Stimulated activated effector memory CD8-positive, alpha-beta T cell treated with anti-CD3 and anti-CD28 coated beads, Interleukin-12 subunit alpha, Interleukin-12 subunit beta, amount 100 ng/mL, for 72 hours (primary cell): ENCODE measurements at regions not wholly inside any gene's neighbourhood (a gene's known extent, or its start where the extent isn't known, plus 50 kb on each side); places are given as distances from the start of the nearest gene placed in this dataset.

ENCODE experiments used
- ATAC-seq: fragments of 150-1000 bp; cut with Tn5 transposase; 2 replicates; pipeline ENCODE4 v1.10.0; 2021
- DNase-seq, 2 donors: peaks; one replicate each; pipeline ENCODE4 v3.0.0; 2021 to 2022; ENCODE audit warnings: low spot score in 2 of 2
- H3K27ac Mint-ChIP-seq: one replicate; pipeline ENCODE4 v1.8.0; 2022; ENCODE audit warnings: mild to moderate bottlenecking, mixed read lengths
- H3K36me3 Mint-ChIP-seq: one replicate; pipeline ENCODE4 v1.8.0; 2022; ENCODE audit warnings: mild to moderate bottlenecking, mixed read lengths
- H3K4me1 Mint-ChIP-seq: one replicate; pipeline ENCODE4 v1.8.0; 2022; ENCODE audit warnings: mixed read lengths
- H3K4me3 Mint-ChIP-seq: one replicate; pipeline ENCODE4 v1.8.0; 2022; ENCODE audit warnings: mild to moderate bottlenecking, mixed read lengths
- H3K9me3 Mint-ChIP-seq: one replicate; pipeline ENCODE4 v1.8.0; 2022; ENCODE audit warnings: mixed read lengths

DNA sequence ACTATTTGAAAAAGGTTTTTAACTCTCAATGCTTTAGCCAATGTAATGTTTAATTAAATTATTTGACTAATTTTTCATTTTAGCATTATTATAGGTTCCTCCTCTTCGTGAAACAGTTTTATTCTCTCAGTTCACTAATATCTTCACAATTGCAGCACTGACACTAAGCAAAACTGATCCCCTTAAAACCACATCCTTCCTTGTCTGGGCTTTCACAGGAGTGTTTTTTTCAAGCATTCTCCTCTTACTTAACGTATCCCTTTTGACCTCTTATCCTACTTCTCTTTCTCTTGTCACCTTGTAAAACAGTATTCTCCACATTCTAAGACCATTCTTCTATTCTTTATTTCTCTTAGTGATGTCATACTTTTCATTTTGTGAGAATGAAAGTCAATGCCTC lies 112.8 kb downstream of the DSC3 start:
- Mint-ChIP-seq H3K27ac (no peak overlapping the region), H3K36me3 (no peaks in the 10 kb centered on the region), H3K9me3 (peaks cover 14% of the 10 kb centered on the region), H3K4me3 (no peak overlapping the region), H3K4me1 (no peaks in the 10 kb centered on the region)
- DNase-seq (no peak), ATAC-seq (no peak)

DNA sequence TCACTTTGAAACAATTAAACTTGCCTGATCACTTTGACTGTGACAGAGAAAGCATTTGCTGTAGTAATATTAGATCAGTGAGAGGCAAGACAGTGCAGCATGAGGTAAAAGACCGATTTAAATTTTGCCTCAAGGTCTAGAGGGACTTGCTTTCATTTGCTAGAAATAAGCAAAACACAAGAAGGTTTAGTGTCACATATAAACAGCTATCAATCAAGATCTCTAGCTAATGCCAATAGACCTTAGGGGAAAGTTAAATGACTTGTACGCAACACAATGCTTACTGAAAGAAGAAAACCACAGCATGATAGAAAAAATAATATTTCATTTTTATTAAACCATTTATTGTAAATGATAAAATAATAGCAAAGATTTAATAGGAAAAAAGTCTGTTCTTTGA lies 113.5 kb downstream of the DSC3 start:
- ATAC-seq (no peak), DNase-seq (no peak)
- Mint-ChIP-seq H3K27ac (no peak overlapping the region), H3K4me1 (no peaks in the 10 kb centered on the region), H3K36me3 (no peaks in the 10 kb centered on the region), H3K4me3 (no peak overlapping the region), H3K9me3 (peaks cover 19% of the 10 kb centered on the region)

DNA sequence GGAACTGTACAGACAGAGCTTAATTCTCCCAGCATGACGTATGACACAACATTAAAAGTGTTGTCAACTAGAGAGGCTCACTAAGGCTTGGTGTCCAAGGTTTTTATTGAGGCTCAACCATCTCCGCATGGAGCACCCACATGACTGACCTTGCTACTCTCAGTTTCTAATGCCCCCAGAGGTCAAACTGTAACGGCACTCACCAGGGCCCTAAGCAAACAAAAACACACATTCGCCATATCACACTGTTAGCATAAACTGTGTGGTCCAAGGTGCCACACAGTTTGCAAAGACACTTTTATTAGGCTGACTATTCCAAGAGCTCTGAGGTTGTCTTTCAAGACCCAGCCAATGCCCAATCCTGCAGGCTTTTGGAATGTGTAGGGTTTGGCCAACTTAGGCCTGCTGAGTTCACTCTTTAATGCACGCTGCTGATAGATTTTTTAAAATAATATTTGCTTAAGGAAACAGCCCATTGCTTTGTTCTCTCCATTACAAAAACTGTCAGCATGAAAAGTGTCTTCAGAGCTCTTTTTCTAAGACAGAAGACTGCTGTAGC lies 114.9 kb downstream of the DSC3 start:
- H3K4me3 Mint-ChIP-seq: no peak overlapping the region
- peaks cover 22% of the 10 kb centered on the region for H3K9me3 Mint-ChIP-seq
- DNase-seq (no peak), ATAC-seq (no peak)
- H3K4me1 Mint-ChIP-seq: no peaks in the 10 kb centered on the region
- H3K36me3 Mint-ChIP-seq: no peaks in the 10 kb centered on the region
- H3K27ac Mint-ChIP-seq: no peak overlapping the region

DNA sequence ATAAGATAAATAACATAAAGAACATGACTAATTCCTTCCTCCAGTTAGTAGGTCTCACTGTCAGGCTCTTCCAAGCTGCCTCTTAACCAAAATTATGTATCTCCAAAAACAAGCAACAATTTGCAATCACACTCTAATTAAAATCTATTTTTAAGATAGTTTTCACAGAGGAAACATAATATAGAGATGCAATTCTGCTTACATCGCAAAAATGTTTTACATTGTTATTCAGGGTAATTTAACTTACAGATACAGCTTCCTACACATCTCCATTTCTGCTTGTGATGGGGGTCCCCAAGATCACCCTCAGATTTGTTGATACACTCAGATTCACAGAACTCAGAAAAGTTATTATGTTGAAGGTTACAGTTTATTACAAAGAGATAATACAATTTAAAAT lies 115.5 kb downstream of the DSC3 start:
- Mint-ChIP-seq H3K9me3 (peaks cover 26% of the 10 kb centered on the region), H3K4me3 (no peak overlapping the region), H3K4me1 (no peaks in the 10 kb centered on the region), H3K36me3 (no peaks in the 10 kb centered on the region), H3K27ac (no peak overlapping the region)
- ATAC-seq (no peak), DNase-seq (no peak)

DNA sequence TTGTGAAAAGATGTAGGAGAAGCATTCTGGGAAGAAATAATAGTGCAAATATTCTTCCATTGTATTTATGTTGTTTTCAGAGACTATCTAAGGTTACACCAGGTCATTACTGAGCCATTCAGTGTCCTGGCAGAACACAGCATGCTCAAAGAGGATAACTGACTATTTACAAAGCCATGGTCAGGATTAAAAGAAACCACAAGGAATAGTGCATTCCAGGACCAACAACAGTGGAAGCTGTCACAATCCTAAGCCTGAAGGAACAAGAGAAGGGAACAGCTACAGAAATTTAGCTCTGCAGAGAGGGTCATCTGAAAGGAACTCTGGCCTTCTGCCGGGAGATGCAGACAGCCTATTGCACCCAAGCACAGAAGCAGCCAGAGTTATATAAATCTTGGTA lies 116.7 kb downstream of the DSC3 start:
- no peak for ATAC-seq
- no peaks in the 10 kb centered on the region for H3K36me3 Mint-ChIP-seq

DNA sequence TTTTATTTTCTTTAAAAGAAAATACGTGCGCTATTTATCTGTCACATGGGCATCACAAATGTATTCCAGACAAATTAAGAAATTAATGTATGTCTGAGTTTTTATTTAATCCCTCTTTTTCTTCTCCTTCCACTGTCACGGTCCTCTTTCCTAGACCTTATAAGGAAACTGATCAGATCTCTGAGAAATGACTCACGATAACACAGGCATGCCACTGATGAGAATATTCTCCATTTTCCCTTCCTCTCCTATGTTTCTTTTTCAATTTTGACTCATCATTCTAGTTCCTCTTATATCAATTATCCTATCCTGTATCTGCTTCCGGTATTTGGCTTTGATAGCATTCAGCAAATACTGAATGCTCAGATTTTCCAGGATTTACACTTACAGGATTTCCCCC lies 121.8 kb downstream of the DSC3 start:
- no peaks in the 10 kb centered on the region for H3K36me3 Mint-ChIP-seq
- no peak overlapping the region for H3K4me3 Mint-ChIP-seq
- DNase-seq (no peak), ATAC-seq (no peak)
- peaks cover 30% of the 10 kb centered on the region for H3K9me3 Mint-ChIP-seq
- H3K4me1 Mint-ChIP-seq: no peaks in the 10 kb centered on the region
- H3K27ac Mint-ChIP-seq: no peak overlapping the region

More for the DNA sequence above, 116.7 kb downstream of the DSC3 start:
- peaks cover 31% of the 10 kb centered on the region for H3K9me3 Mint-ChIP-seq
- no peak overlapping the region for H3K27ac Mint-ChIP-seq
- no peak for DNase-seq
- H3K4me1 Mint-ChIP-seq: no peaks in the 10 kb centered on the region
- no peak overlapping the region for H3K4me3 Mint-ChIP-seq

DNA sequence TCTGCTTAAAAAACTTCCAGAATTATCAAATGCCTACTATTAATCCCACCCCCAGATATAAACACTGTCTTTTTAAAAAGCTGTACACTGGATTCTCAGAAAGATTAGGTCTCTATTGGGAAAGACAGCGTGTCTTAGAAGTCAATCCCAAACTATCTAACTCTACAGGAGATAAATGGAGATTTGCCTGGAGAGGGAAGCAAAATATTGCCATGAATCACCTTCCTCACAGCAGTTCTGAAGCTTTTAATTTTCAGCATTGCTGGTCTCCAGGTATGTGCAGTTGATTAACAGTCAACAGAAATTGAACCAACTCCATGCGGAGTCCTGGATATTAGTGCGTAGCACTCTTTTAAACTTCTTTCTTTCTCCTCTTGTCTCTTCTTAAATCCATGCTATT lies 122.2 kb downstream of the DSC3 start:
- ATAC-seq (no peak), DNase-seq (no peak)
- peaks cover 28% of the 10 kb centered on the region for H3K9me3 Mint-ChIP-seq
- H3K36me3 Mint-ChIP-seq: no peaks in the 10 kb centered on the region
- no peaks in the 10 kb centered on the region for H3K4me1 Mint-ChIP-seq
- no peak overlapping the region for H3K27ac Mint-ChIP-seq
- no peak overlapping the region for H3K4me3 Mint-ChIP-seq

DNA sequence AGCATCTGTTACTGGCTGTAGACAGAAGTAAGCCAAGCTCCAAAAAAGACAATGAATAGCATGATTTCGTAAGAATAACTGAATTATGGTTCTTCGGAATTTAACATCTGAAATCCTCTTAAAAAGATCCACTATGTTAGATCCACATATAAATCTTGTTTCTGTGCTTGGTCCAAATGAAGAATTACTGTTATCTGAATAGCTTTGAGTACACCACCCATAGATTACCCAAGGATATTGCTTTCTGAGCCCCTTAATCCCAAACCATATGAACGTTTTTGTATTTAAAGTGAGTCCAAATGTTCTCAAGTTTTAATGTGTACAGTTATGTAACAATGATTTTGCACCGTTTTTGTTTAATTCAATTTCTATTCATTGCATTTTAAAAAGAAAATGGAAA lies 124.9 kb downstream of the DSC3 start:
- Mint-ChIP-seq H3K9me3 (peaks cover 27% of the 10 kb centered on the region), H3K36me3 (no peaks in the 10 kb centered on the region), H3K4me3 (no peak overlapping the region), H3K4me1 (no peaks in the 10 kb centered on the region), H3K27ac (no peak overlapping the region)
- DNase-seq (no peak), ATAC-seq (no peak)

DNA sequence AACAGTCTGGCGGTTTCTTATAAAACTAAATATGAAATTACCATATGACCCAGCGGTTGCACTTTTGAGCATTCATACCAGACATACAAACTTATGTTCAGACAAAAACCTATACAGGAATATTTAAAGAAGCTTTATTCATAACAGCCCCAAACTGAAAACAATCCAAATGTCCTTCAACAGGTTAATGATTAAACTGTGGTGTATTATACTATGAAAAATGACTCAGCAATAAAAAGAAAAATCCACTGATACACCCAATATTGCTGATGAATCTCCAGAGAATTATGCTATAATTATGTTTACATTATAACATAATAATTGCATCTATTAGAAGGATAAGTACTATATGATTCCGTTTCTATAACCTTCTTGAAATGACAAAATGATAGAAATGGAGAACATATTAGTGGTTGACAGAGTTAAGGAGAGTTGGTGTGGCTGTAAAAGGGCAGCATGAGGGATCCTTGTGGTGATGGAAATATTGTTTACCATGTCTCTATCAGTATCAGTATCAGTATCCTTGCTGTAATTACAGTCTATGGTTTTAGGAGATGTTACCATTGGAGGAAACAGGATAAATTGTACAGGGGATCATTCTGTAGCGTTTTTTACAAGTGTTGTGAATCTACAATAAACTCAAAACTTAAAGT lies 127.1 kb downstream of the DSC3 start:
- Mint-ChIP-seq H3K27ac (no peak overlapping the region), H3K36me3 (no peaks in the 10 kb centered on the region), H3K4me3 (no peak overlapping the region), H3K9me3 (peaks cover 19% of the 10 kb centered on the region), H3K4me1 (no peaks in the 10 kb centered on the region)
- DNase-seq: no peak
- ATAC-seq: no peak

DNA sequence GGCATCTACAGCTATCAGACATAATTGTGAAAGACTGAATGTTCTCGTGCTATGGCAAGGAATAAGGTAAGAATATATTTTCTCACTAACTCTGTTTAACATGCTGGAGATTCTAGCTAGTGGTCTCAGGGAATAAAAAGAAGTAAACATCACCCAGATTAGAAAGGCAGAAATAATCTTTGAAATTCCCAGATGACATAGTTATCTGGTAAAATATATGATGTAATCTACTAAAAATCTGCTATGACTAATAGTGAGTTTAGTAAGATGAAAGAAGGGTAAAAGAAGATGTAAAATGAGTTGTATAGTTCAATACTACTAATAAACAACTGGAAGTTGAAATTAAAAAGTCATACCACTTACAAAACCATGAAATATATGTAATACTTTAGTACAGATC lies 134.2 kb downstream of the DSC3 start:
- DNase-seq: no peak
- Mint-ChIP-seq H3K27ac (no peak overlapping the region), H3K4me1 (no peaks in the 10 kb centered on the region), H3K9me3 (peaks cover 16% of the 10 kb centered on the region), H3K4me3 (no peak overlapping the region), H3K36me3 (no peaks in the 10 kb centered on the region)
- ATAC-seq: no peak

DNA sequence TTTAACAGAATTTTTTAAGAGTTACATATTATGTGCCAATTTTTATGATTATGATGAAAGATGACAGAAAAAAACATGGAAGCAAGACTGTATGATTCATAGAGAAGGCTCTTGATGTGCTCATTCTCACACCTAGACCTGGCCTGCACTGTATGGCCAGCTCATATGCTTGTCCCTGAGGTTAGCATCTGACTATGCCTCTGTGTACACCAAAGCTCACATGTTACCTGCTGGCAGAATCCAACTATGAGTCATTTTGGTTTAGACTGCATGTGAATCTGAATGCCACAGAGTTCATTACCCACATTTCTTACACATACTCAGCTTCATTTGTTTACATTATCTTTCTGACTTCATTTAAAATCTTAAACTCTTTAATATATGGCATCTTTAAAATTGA lies 139.0 kb downstream of the DSC3 start:
- H3K4me3 Mint-ChIP-seq: no peak overlapping the region
- H3K9me3 Mint-ChIP-seq: peaks cover 18% of the 10 kb centered on the region
- no peaks in the 10 kb centered on the region for H3K36me3 Mint-ChIP-seq
- no peaks in the 10 kb centered on the region for H3K4me1 Mint-ChIP-seq
- no peak for DNase-seq
- no peak overlapping the region for H3K27ac Mint-ChIP-seq
- no peak for ATAC-seq

DNA sequence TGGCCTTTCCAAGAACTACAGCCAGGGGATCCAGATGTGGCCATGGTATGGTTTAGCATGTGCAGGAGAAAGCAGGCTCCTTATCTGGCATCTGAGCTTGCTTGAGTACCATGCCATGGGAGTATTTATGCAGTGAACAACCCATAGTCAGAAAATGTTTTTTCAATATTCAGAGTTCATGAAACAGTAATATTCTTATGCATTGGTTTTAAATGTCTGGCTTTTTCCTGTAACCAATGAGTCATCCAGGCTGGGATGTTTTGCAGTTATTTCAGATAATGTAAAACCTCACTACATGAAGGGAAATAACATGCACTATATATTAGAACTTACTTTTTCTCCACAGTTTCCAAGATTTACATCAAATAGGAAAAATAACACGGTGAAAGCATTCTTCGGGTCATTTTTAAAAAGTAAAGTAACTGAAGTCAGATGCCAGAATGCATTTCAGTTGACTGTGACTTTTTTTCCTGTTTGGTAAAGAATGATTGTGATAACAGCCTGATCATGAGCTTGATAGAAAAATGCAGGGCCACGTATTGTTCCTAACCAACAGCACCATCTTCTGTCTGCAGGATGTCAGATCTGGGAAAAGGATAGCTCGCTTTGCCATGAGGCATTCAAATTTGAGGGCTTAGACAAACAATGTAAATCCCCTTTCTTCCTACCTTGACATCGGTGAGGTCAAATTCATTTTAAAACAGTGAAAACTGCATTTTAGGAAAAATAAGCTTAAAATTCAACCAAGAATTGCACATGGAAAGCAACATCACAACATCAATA lies 152.8 kb downstream of the DSC3 start:
- Mint-ChIP-seq H3K27ac (no peak overlapping the region), H3K36me3 (no peaks in the 10 kb centered on the region), H3K9me3 (peaks cover 4% of the 10 kb centered on the region), H3K4me1 (no peaks in the 10 kb centered on the region), H3K4me3 (no peak overlapping the region)
- ATAC-seq: no peak
- DNase-seq: no peak

DNA sequence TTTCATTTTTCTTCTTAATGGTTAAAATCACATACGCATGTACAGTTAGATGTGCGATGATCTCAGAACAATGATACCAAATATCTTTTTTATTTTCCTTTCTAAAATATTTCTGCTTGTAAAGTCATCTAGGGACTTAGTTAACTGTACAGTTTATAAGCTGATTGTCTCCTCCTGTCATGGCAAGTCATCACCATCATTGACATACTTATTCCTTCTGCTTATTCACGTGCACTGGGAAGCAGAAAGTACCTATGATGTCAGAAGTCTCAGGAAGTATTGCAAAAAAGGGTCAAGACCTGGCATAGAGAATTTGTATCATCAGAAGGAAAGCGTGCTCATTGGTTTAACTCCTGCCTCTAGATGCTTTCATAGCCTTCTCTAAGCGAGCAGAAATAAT lies 154.2 kb downstream of the DSC3 start:
- no peaks in the 10 kb centered on the region for H3K4me1 Mint-ChIP-seq
- no peak for DNase-seq
- ATAC-seq: no peak
- H3K27ac Mint-ChIP-seq: no peak overlapping the region
- H3K9me3 Mint-ChIP-seq: no peaks in the 10 kb centered on the region
- no peak overlapping the region for H3K4me3 Mint-ChIP-seq
- H3K36me3 Mint-ChIP-seq: no peaks in the 10 kb centered on the region

DNA sequence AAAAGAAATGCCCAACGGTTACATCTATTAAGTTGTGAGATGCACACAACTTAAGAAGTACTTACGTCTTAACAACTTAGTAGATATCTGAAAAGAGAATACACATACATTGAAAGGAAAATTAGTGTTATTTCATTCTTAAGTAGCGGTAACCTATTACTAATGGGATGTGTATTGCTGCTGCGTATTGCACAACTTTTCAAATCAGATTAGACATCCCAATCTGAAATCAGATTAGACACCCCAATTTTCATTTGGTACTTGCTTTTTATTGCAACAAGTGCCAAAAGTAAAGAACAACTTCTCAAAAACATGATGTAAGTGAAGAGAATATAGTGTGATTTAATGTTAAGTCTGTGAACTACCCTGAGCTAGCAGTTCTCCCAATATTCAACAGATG lies 155.5 kb downstream of the DSC3 start:
- Mint-ChIP-seq H3K4me3 (no peak overlapping the region), H3K9me3 (no peaks in the 10 kb centered on the region), H3K36me3 (no peaks in the 10 kb centered on the region), H3K27ac (no peak overlapping the region), H3K4me1 (no peaks in the 10 kb centered on the region)
- DNase-seq (no peak), ATAC-seq (no peak)

DNA sequence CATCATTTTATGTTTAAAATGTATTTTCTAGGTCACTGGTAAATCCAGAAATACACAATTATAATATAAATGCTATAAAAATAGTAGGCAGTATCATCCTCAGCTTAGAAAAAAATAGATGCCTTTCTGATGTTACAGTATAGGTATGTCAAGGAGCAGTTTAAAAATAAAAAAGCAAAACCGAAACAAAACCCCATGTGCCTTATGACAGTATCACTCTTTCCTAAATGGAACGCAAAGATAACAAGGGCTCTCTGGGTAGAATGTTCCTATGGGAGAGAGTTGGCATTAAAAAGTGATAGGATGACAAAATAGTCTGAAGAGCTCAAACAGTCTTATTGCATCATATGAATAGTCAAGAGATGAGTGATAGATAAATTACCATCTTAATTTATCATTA lies 172.1 kb downstream of the DSC3 start:
- Mint-ChIP-seq H3K27ac (no peak overlapping the region), H3K4me3 (no peak overlapping the region), H3K4me1 (no peaks in the 10 kb centered on the region), H3K36me3 (no peaks in the 10 kb centered on the region), H3K9me3 (peaks cover 5% of the 10 kb centered on the region)
- ATAC-seq: no peak
- DNase-seq: no peak

DNA sequence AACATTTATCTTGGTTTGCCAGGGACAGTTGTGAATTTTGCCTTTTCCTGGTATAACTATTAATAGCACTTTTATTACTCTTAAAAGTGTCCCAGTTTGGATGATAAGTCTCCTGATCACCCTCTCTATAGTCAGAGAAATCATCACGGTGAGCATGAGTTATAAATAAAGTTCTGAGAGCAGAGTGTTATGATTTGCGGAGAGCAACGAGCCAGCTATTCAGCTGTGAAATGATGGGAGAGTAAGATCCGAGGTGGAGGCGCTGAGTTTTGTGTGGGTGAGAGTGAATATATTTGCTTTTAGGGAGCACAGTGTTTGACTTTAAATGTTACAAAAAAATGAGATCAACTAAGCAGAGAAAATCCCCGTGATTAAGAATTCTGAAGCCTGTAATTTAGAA lies 179.6 kb downstream of the DSC3 start:
- Mint-ChIP-seq H3K4me3 (no peak overlapping the region), H3K27ac (no peak overlapping the region), H3K9me3 (peaks cover 23% of the 10 kb centered on the region), H3K36me3 (no peaks in the 10 kb centered on the region), H3K4me1 (no peaks in the 10 kb centered on the region)
- no peak for ATAC-seq
- DNase-seq: no peak
